ENCODE measurements at regions not wholly inside any gene's neighbourhood (a gene's known extent, or its start where the extent isn't known, plus 50 kb on each side); places are given as distances from the start of the nearest gene placed in this dataset.

DNA sequence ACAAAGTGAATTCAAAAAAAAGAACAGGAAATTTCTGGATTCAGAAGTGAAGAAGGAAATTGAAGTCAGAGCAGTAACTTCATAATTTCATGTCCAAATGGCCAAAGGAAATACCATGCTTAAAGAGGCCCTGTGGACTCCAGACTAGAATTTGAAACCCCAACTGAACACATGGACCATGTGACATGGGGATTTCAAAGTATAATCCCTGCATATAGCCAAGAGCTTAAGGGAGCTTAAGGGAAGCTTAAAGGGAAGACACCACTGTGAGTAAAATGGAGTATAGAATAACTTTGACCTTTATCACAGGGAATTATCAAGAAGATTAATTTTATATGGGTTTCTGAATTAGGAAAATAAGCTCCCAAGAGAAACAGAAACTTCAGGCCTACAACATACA is 241.8 kb upstream of the POGK start:
- Histone ChIP-seq H3K23me2 (ENCODE audit: insufficient read length, low read depth, low read length, poor library complexity, severe bottlenecking) (no peaks in the 10 kb centered on the region), H3K23ac (ENCODE audit: insufficient read length, low read depth, low read length) (no peak overlapping the region), H3K14ac (ENCODE audit: insufficient read depth, low read length) (no peak overlapping the region), H2BK120ac (ENCODE audit: low read depth, low read length, poor library complexity, severe bottlenecking) (no peak overlapping the region), H2BK20ac (ENCODE audit: low read depth, low read length, poor library complexity, severe bottlenecking) (no peak overlapping the region), H2AFZ (ENCODE audit: low read length) (no peak overlapping the region), H3K18ac (ENCODE audit: insufficient read length, low read depth, low read length) (no peak overlapping the region), H3K27ac (ENCODE audit: insufficient read length, low read depth, low read length) (no peak overlapping the region), H3K27me3 (ENCODE audit: insufficient read depth, low read length) (no peaks in the 10 kb centered on the region), H3K9me3 (ENCODE audit: control insufficient read depth, low read depth, low read length) (no peaks in the 10 kb centered on the region), H3K4ac (ENCODE audit: low read depth, low read length) (no peak overlapping the region), H2BK12ac (ENCODE audit: insufficient read length, low read depth, low read length) (no peak overlapping the region), H3K4me2 (ENCODE audit: insufficient read depth, insufficient read length, low read length) (no peak overlapping the region), H3K4me1 (ENCODE audit: insufficient read depth, low read length) (no peaks in the 10 kb centered on the region), H2AK5ac (ENCODE audit: insufficient read length, low read length) (no peak overlapping the region), H4K8ac (replicated peaks; ENCODE audit: insufficient read length, low read depth, low read length) (no peak overlapping the region), H3K79me1 (ENCODE audit: insufficient read depth, low read depth, low read length, poor library complexity, severe bottlenecking) (no peaks in the 10 kb centered on the region), H3K56ac (ENCODE audit: insufficient read length, low read depth, low read length) (no peak overlapping the region), H4K91ac (ENCODE audit: insufficient read length, low read depth, low read length) (no peak overlapping the region), H3K9ac (ENCODE audit: extremely low read depth, insufficient read length, low read length) (no peak overlapping the region), H4K5ac (ENCODE audit: insufficient read length, low read depth, low read length) (no peak overlapping the region), H2BK5ac (ENCODE audit: insufficient read length, low read length) (no peak overlapping the region), H3K79me2 (ENCODE audit: insufficient read depth, low read length) (no peaks in the 10 kb centered on the region), H4K20me1 (ENCODE audit: control insufficient read depth, insufficient read depth, insufficient read length) (no peaks in the 10 kb centered on the region), H3T11ph (ENCODE audit: low read length) (no peak overlapping the region), H2BK15ac (ENCODE audit: low read depth, low read length) (no peak overlapping the region)
- Mint-ChIP-seq H3K4me1 (no peaks in the 10 kb centered on the region), H3K9me3 (peaks cover 5 to 8% of the 10 kb centered on the region in 2 experiments; a peak in 3 of 5 replicates), H3K36me3 (ENCODE audit: insufficient read depth in 1 of 3, low read depth in 3 of 3) (peaks cover 0 to 11% (median 0%) of the 10 kb centered on the region in 3 experiments; a peak in 3 of 7 replicates), H3K4me3 (no peak overlapping the region), H3K27ac (no peak overlapping the region), H3K27me3 (ENCODE audit: low read depth) (no peaks in the 10 kb centered on the region; the same call in 1 of the 2 replicates)
- TF ChIP-seq CTCF (conservative IDR thresholded peaks at IDR 0.05) = no peak
- DNase-seq = no peak

Measured in H9 (cell line).